H1 (cell line): ENCODE measurements at regions not wholly inside any gene's neighbourhood (a gene's known extent, or its start where the extent isn't known, plus 50 kb on each side); places are given as distances from the start of the nearest gene placed in this dataset.

Experiments
- CTCF ChIA-PET: fragments of 300-600 bp; sonication (Branson Sonifier 250); formaldehyde crosslinking; loops from one replicate; lab custom pipeline; 2021; ENCODE audit not compliant: partially characterized antibody; lab: Charles Lee
- POLR2A ChIA-PET: fragments of 300-600 bp; sonication (Branson Sonifier 250); formaldehyde crosslinking; loops from one replicate; lab custom pipeline; 2021; ENCODE audit warnings: inconsistent platforms; ENCODE audit not compliant: partially characterized antibody; lab: Charles Lee
- DNase-seq, 2 experiments: peaks; one replicate each; pipeline versions ENCODE4 v3.0.0 to v3.0.0-alpha.2; 2010 to 2022; ENCODE audit warnings: low spot score in 2 of 2, low read depth in 1 of 2, mixed read lengths in 1 of 2
- FAIRE-seq: peaks from 2 replicates; lab custom pipeline; 2011; peaks lifted over from hg19 to GRCh38; lab: Jason Lieb, UNC
- H2AFZ ChIP-seq: 2 replicates; pipeline ENCODE4 v1.8.1; 2012; ENCODE audit warnings: low read length, inconsistent platforms
- H2AK5ac ChIP-seq: 2 replicates; pipeline ENCODE4 v1.6.1; 2013; ENCODE audit warnings: low read depth, low read length
- H2BK120ac ChIP-seq: replicated peaks from 2 replicates; pipeline ENCODE3; 2013; ENCODE audit warnings: low read depth, low read length, inconsistent platforms
- H2BK12ac ChIP-seq: 2 replicates; pipeline ENCODE4 v1.6.1; 2013; ENCODE audit warnings: low read depth, low read length
- H2BK15ac ChIP-seq: 2 replicates; pipeline ENCODE4 v1.6.1; 2013; ENCODE audit warnings: low read length
- H2BK20ac ChIP-seq: 2 replicates; pipeline ENCODE4 v1.6.1; 2013; ENCODE audit warnings: low read length
- H2BK5ac ChIP-seq: 2 replicates; pipeline ENCODE4 v1.6.1; 2013; ENCODE audit warnings: low read depth, low read length
- H3K14ac ChIP-seq: 2 replicates; pipeline ENCODE4 v1.6.1; 2013; ENCODE audit warnings: inconsistent platforms; ENCODE audit not compliant: insufficient read length
- H3K18ac ChIP-seq: 2 replicates; pipeline ENCODE4 v1.6.1; 2013; ENCODE audit warnings: low read length; ENCODE audit errors: extremely low read depth
- H3K23ac ChIP-seq: 2 replicates; pipeline ENCODE4 v1.6.1; 2013; ENCODE audit warnings: inconsistent platforms; ENCODE audit not compliant: insufficient read length
- H3K23me2 ChIP-seq: 2 replicates; pipeline ENCODE4 v1.6.1; 2013; ENCODE audit warnings: low read depth, low read length
- H3K27ac ChIP-seq: 2 replicates; pipeline ENCODE4 v1.6.1; 2011; ENCODE audit warnings: low read depth, low read length, inconsistent platforms
- H3K27me3 ChIP-seq, 4 experiments: replicated peaks in 1 of 4; 1 replicate in 1 of 4; 2 replicates in 3 of 4; pipeline versions ENCODE4 v1.6.1 to v1.8.1; 2011 to 2013; ENCODE audit warnings: low read length in 3 of 4, mild to moderate bottlenecking in 3 of 4, inconsistent platforms in 2 of 4, mixed read lengths in 2 of 4, moderate library complexity in 1 of 4; ENCODE audit not compliant: control insufficient read depth in 3 of 4, insufficient read depth in 3 of 4; ENCODE audit errors: extremely low read depth in 1 of 4
- H3K36me3 ChIP-seq, 4 experiments: 2 replicates each; pipeline versions ENCODE4 v1.6.1 to v1.8.1; 2011 to 2013; ENCODE audit warnings: mild to moderate bottlenecking in 4 of 4, low read length in 3 of 4, moderate library complexity in 2 of 4, control low read depth in 1 of 4, inconsistent platforms in 1 of 4; ENCODE audit not compliant: insufficient read depth in 4 of 4, control insufficient read depth in 2 of 4
- H3K4ac ChIP-seq: replicated peaks from 2 replicates; pipeline ENCODE3; 2013; ENCODE audit warnings: low read length, low read depth, mixed read lengths, inconsistent platforms; ENCODE audit not compliant: insufficient read length
- H3K4me1 ChIP-seq, 4 experiments: replicated peaks in 1 of 4; 1 replicate in 1 of 4; 2 replicates in 3 of 4; pipeline versions ENCODE4 v1.6.1 to v1.8.1; 2011 to 2013; ENCODE audit warnings: low read length in 3 of 4, inconsistent platforms in 2 of 4, mixed read lengths in 1 of 4; ENCODE audit not compliant: insufficient read depth in 4 of 4, control insufficient read depth in 3 of 4
- H3K4me2 ChIP-seq, 2 experiments: 2 replicates each; pipeline versions ENCODE4 v1.6.1 to v1.8.1; 2011 to 2013; ENCODE audit warnings: low read depth in 2 of 2, low read length in 2 of 2, control low read depth in 1 of 2, inconsistent platforms in 1 of 2, mild to moderate bottlenecking in 1 of 2; ENCODE audit not compliant: insufficient read depth in 1 of 2
- H3K4me3 ChIP-seq, 4 experiments: fragments of 200-600, 300-600 bp in 1 of 4; sonication (generic), shearing (Covaris generic), sonication (Bioruptor Twin) in 1 of 4; 2 replicates each; pipeline versions ENCODE4 v1.5.1 to v1.8.1; 2011 to 2016; ENCODE audit warnings: low read length in 4 of 4, low read depth in 3 of 4, control low read depth in 2 of 4, inconsistent platforms in 2 of 4, mild to moderate bottlenecking in 2 of 4, mixed read lengths in 1 of 4, moderate library complexity in 1 of 4; ENCODE audit not compliant: insufficient read depth in 2 of 4; ENCODE audit errors: extremely low read depth in 1 of 4
- H3K56ac ChIP-seq: replicated peaks from 2 replicates; pipeline ENCODE3; 2013; ENCODE audit warnings: low read depth, mild to moderate bottlenecking, mixed read lengths, low read length, inconsistent platforms; ENCODE audit not compliant: insufficient read length
- H3K79me1 ChIP-seq: 2 replicates; pipeline ENCODE4 v1.6.1; 2013; ENCODE audit warnings: low read depth, low read length, control low read depth
- H3K79me2 ChIP-seq, 2 experiments: 2 replicates each; pipeline versions ENCODE4 v1.6.1 to v1.8.1; 2012 to 2013; ENCODE audit warnings: low read length in 2 of 2, mild to moderate bottlenecking in 2 of 2, inconsistent platforms in 1 of 2; ENCODE audit not compliant: insufficient read depth in 2 of 2, control insufficient read depth in 1 of 2
- H3K9ac ChIP-seq, 4 experiments: replicated peaks in 1 of 4; 1 replicate in 1 of 4; 2 replicates in 3 of 4; pipeline versions ENCODE4 v1.6.1 to v1.8.1; 2011 to 2013; ENCODE audit warnings: low read depth in 3 of 4, low read length in 3 of 4, control low read depth in 2 of 4, mild to moderate bottlenecking in 2 of 4, moderate library complexity in 2 of 4, inconsistent platforms in 1 of 4; ENCODE audit errors: extremely low read depth in 1 of 4
- H3K9me3 ChIP-seq, 2 experiments: 2 replicates each; pipeline versions ENCODE4 v1.6.1 to v1.8.1; 2012 to 2013; ENCODE audit warnings: mild to moderate bottlenecking in 2 of 2, moderate library complexity in 2 of 2, control low read depth in 1 of 2, inconsistent platforms in 1 of 2, low read depth in 1 of 2, low read length in 1 of 2, mixed read lengths in 1 of 2; ENCODE audit not compliant: insufficient read depth in 2 of 2
- H4K20me1 ChIP-seq, 2 experiments: replicated peaks in 1 of 2; 2 replicates each; pipeline versions ENCODE3 to v1.8.1; 2011 to 2013; ENCODE audit warnings: inconsistent platforms in 2 of 2, low read length in 2 of 2, mild to moderate bottlenecking in 1 of 2; ENCODE audit not compliant: insufficient read depth in 2 of 2, control insufficient read depth in 1 of 2
- H4K5ac ChIP-seq: 2 replicates; pipeline ENCODE4 v1.6.1; 2013; ENCODE audit warnings: low read length, low read depth, mixed read lengths, inconsistent platforms; ENCODE audit not compliant: insufficient read length
- H4K8ac ChIP-seq: 2 replicates; pipeline ENCODE4 v1.8.0; 2013; ENCODE audit warnings: mild to moderate bottlenecking, moderate library complexity, low read length, inconsistent platforms; ENCODE audit not compliant: insufficient read depth; ENCODE audit errors: extremely low read depth
- H4K91ac ChIP-seq: replicated peaks from 2 replicates; pipeline ENCODE3; 2013; ENCODE audit warnings: low read length, mixed read lengths, inconsistent platforms; ENCODE audit not compliant: insufficient read length
- BACH1 ChIP-seq: IDR thresholded peaks from 2 replicates; pipeline ENCODE4 v1.6.1; 2012; ENCODE audit warnings: low read length, improper control_type of control experiment
- BCL11A ChIP-seq, 2 experiments: IDR thresholded peaks; one replicate each; pipeline ENCODE4 v1.6.1; 2011; ENCODE audit warnings: low read depth in 2 of 2, low read length in 2 of 2, mild to moderate bottlenecking in 2 of 2
- CBX5 ChIP-seq: fragments of 300-800, 300-1000 bp; sonication (generic); IDR thresholded peaks from 2 replicates; pipeline ENCODE4 v1.7.1; 2016; ENCODE audit warnings: antibody characterized with exemption, low read length, low read depth
- CHD1 ChIP-seq: IDR thresholded peaks from 2 replicates; pipeline ENCODE4 v1.6.1; 2012; ENCODE audit warnings: low read depth, low read length, improper control_type of control experiment
- CTBP2 ChIP-seq: IDR thresholded peaks from 2 replicates; pipeline ENCODE4 v1.7.0; 2011; ENCODE audit warnings: borderline replicate concordance, mild to moderate bottlenecking, moderate library complexity, mixed read lengths, low read length; ENCODE audit not compliant: insufficient read depth, insufficient read length
- FOSL1 ChIP-seq: IDR thresholded peaks from 2 replicates; pipeline ENCODE4 v1.6.1; 2011; ENCODE audit warnings: mild to moderate bottlenecking, low read depth, low read length, moderate library complexity; ENCODE audit not compliant: insufficient read depth
- GTF2F1 ChIP-seq: IDR thresholded peaks from 2 replicates; pipeline ENCODE4 v1.6.1; 2012; ENCODE audit warnings: low read depth, low read length, improper control_type of control experiment, borderline replicate concordance
- MAFK ChIP-seq: IDR thresholded peaks from 2 replicates; pipeline ENCODE4 v1.6.1; 2012; ENCODE audit warnings: low read depth, mild to moderate bottlenecking, improper control_type of control experiment, low read length
- NRF1 ChIP-seq: IDR thresholded peaks from 2 replicates; pipeline ENCODE4 v1.6.1; 2011; ENCODE audit warnings: mild to moderate bottlenecking, low read depth, low read length, improper control_type of control experiment
- RAD21 ChIP-seq, 2 experiments: IDR thresholded peaks in 1 of 2; conservative IDR thresholded peaks in 1 of 2; 2 replicates each; pipeline ENCODE4 v1.6.1; 2011; ENCODE audit warnings: low read depth in 2 of 2, low read length in 2 of 2, improper control_type of control experiment in 1 of 2, inconsistent platforms in 1 of 2, mild to moderate bottlenecking in 1 of 2, moderate library complexity in 1 of 2
- SAP30 ChIP-seq: fragments of 300-600 bp; sonication (generic); IDR thresholded peaks from 2 replicates; pipeline ENCODE4 v1.7.1; 2012; ENCODE audit warnings: low read length, moderate library complexity, mild to moderate bottlenecking, inconsistent platforms; ENCODE audit not compliant: insufficient read depth, insufficient replicate concordance
- SP1 ChIP-seq: IDR thresholded peaks from 2 replicates; pipeline ENCODE4 v1.6.1; 2011; ENCODE audit warnings: low read depth, low read length
- SP2 ChIP-seq: IDR thresholded peaks from 2 replicates; pipeline ENCODE4 v1.6.1; 2012; ENCODE audit warnings: mild to moderate bottlenecking, low read length, inconsistent platforms
- TAF7 ChIP-seq: optimal IDR thresholded peaks from 2 replicates; pipeline ENCODE3; 2011; ENCODE audit warnings: low read depth, mild to moderate bottlenecking, inconsistent platforms, low read length, moderate library complexity, borderline replicate concordance
- TBP ChIP-seq: IDR thresholded peaks from 2 replicates; pipeline ENCODE4 v1.6.1; 2011; ENCODE audit warnings: low read depth, low read length, improper control_type of control experiment
- ZNF274 ChIP-seq: IDR thresholded peaks from 2 replicates; pipeline ENCODE4 v1.7.0; 2012; ENCODE audit warnings: low read length, borderline replicate concordance; ENCODE audit errors: extremely low read depth
- WGBS, 2 experiments: shearing (Covaris generic) in 1 of 2; methylation state at CpG; one replicate each; pipeline versions ENCODE4 v1.1.6 to v1.1.7; 2013 to 2015; ENCODE audit warnings: low lambda C conversion rate in 2 of 2, mixed read lengths in 2 of 2, inconsistent platforms in 1 of 2, low coverage in 1 of 2, missing lambda C conversion rate in 1 of 2; ENCODE audit not compliant: insufficient replicate concordance in 2 of 2, insufficient coverage in 1 of 2, insufficient read length in 1 of 2; ENCODE audit errors: extremely low coverage in 1 of 2, missing lambda C conversion rate in 1 of 2; 5-methylcytosine and 5-hydroxymethylcytosine counted together

DNA sequence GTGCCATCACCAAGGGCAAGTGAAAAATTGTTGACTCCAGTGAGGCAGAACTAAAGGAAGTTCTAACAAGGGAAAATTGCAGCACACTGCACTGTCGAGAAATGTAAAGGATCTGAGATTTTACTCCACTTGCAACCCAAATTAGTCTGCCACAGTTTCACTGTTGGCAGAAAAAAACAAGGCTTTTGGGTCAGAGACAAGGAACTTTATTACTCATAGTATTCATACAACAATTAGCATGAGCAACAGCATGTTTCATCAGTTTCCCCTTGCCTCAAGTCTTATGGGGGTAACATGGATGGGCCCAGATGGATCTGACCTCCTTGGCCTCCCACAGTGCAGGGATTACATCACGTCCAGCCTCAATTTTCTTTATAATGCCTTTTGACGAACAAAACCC is 125.3 kb downstream of the LTN1 start:
- H3K9ac ChIP-seq = no peak overlapping the region
- CTCF ChIA-PET = no interaction called here
- no peak overlapping the region for H4K91ac ChIP-seq
- no peak overlapping the region for H2BK120ac ChIP-seq
- peaks cover 0 to 2% of the 10 kb centered on the region in 2 experiments for H4K20me1 ChIP-seq
- no peaks in the 10 kb centered on the region for H3K9me3 ChIP-seq
- H3K23ac ChIP-seq = no peak overlapping the region
- H3K79me1 ChIP-seq = no peaks in the 10 kb centered on the region
- TF ChIP-seq SP2 = no peak
- TF ChIP-seq CHD1 = no peak
- no peak for TF ChIP-seq MAFK
- no peak for TF ChIP-seq BACH1
- TF ChIP-seq BCL11A (IDR thresholded peaks at IDR 0.05; ENCODE audit: low read depth in 2 of 2, low read length in 2 of 2) = no peak
- TF ChIP-seq TBP = no peak
- TF ChIP-seq CTBP2 = no peak
- no peak for TF ChIP-seq SAP30
- TF ChIP-seq TAF7 = no peak
- no peak for TF ChIP-seq CBX5
- TF ChIP-seq RAD21 (IDR thresholded peaks at IDR 0.05 in 1 of 2, conservative IDR thresholded peaks at IDR 0.05 in 1 of 2; ENCODE audit: low read depth in 2 of 2, low read length in 2 of 2) = no peak
- TF ChIP-seq FOSL1 = no peak
- no peak for TF ChIP-seq GTF2F1
- TF ChIP-seq ZNF274 = no peak
- TF ChIP-seq SP1 = no peak
- no peak for TF ChIP-seq NRF1
- no peak overlapping the region for H3K4me2 ChIP-seq
- H3K4me3 ChIP-seq = no peak overlapping the region
- no peak for DNase-seq
- no peaks in the 10 kb centered on the region for H3K4me1 ChIP-seq
- POLR2A ChIA-PET = no interaction called here
- H3K36me3 ChIP-seq = no peaks in the 10 kb centered on the region; a peak in 1 of 8 replicates
- 90% methylated on average over 3 of the region's 3 CpGs; no CpG with 5 or more reads in 1 of the 2 experiments for WGBS, 2 experiments
- H3K27me3 ChIP-seq = no peaks in the 10 kb centered on the region
- H2AFZ ChIP-seq = no peak overlapping the region
- no peak overlapping the region for H4K5ac ChIP-seq
- H2BK12ac ChIP-seq = no peak overlapping the region
- no peak overlapping the region for H2AK5ac ChIP-seq
- H2BK20ac ChIP-seq = no peak overlapping the region
- FAIRE-seq = no peak
- H2BK15ac ChIP-seq = no peak overlapping the region
- no peak overlapping the region for H2BK5ac ChIP-seq
- H3K18ac ChIP-seq = no peak overlapping the region
- no peaks in the 10 kb centered on the region for H3K23me2 ChIP-seq
- no peak overlapping the region for H4K8ac ChIP-seq
- H3K56ac ChIP-seq = no peak overlapping the region
- H3K4ac ChIP-seq = no peak overlapping the region
- no peak overlapping the region for H3K27ac ChIP-seq
- no peaks in the 10 kb centered on the region for H3K79me2 ChIP-seq
- H3K14ac ChIP-seq = no peak overlapping the region
